DOHH2 (cell line): ENCODE measurements at regions not wholly inside any gene's neighbourhood (a gene's known extent, or its start where the extent isn't known, plus 50 kb on each side); places are given as distances from the start of the nearest gene placed in this dataset.

Experiments
- H3F3A ChIP-seq: fragments of 200-600 bp; sonication (generic), shearing (Covaris generic); 2 replicates; pipeline ENCODE4 v1.6.0; 2016; ENCODE audit warnings: antibody characterized with exemption, mild to moderate bottlenecking; ENCODE audit not compliant: control insufficient read depth, insufficient read depth
- H3K27ac ChIP-seq: fragments of 200-600 bp; sonication (generic); 2 replicates; pipeline ENCODE4 v1.5.1; 2014; ENCODE audit warnings: low read depth, mild to moderate bottlenecking, low read length, moderate library complexity
- H3K27me3 ChIP-seq: fragments of 200-600 bp; sonication (generic); 2 replicates; pipeline ENCODE4 v1.6.1; 2014; ENCODE audit warnings: mild to moderate bottlenecking, low read length, mixed read lengths; ENCODE audit not compliant: control insufficient read depth
- H3K36me3 ChIP-seq: fragments of 200-600 bp; sonication (generic); 2 replicates; pipeline ENCODE4 v1.6.1; 2014; ENCODE audit warnings: mild to moderate bottlenecking, low read length, moderate library complexity, mixed read lengths; ENCODE audit not compliant: control insufficient read depth
- H3K4me1 ChIP-seq: fragments of 200-600 bp; sonication (generic); 2 replicates; pipeline ENCODE4 v1.6.1; 2014; ENCODE audit warnings: mild to moderate bottlenecking, low read length, mixed read lengths; ENCODE audit not compliant: control insufficient read depth
- H3K4me2 ChIP-seq: fragments of 200-600 bp; sonication (generic); 2 replicates; pipeline ENCODE4 v1.6.0; 2014; ENCODE audit warnings: mild to moderate bottlenecking, low read length, moderate library complexity
- H3K4me3 ChIP-seq: fragments of 200-600 bp; sonication (generic); 2 replicates; pipeline ENCODE4 v1.5.1; 2014; ENCODE audit warnings: mild to moderate bottlenecking, low read length, mixed read lengths
- H3K79me2 ChIP-seq: fragments of 200-600 bp; sonication (generic); 2 replicates; pipeline ENCODE4 v1.6.1; 2014; ENCODE audit warnings: mild to moderate bottlenecking, low read length, mixed read lengths; ENCODE audit not compliant: control insufficient read depth
- H3K9me2 ChIP-seq: fragments of 200-600 bp; sonication (generic); replicated peaks from 2 replicates; pipeline ENCODE4 v1.6.1; 2014; ENCODE audit warnings: mild to moderate bottlenecking, low read length, mixed read lengths; ENCODE audit not compliant: control insufficient read depth
- H3K9me3 ChIP-seq: fragments of 200-600 bp; sonication (generic); 2 replicates; pipeline ENCODE4 v1.6.1; 2014; ENCODE audit warnings: antibody characterized with exemption, low read length, mixed read lengths; ENCODE audit not compliant: control insufficient read depth, insufficient read depth
- H4K20me1 ChIP-seq: fragments of 200-600 bp; sonication (generic); 2 replicates; pipeline ENCODE4 v1.6.0; 2014; ENCODE audit warnings: low read depth, mild to moderate bottlenecking, antibody characterized with exemption, low read length, moderate library complexity; ENCODE audit not compliant: control insufficient read depth, insufficient read depth
- CTCF ChIP-seq: fragments of 200-600 bp; sonication (generic); IDR thresholded peaks from one replicate; pipeline ENCODE4 v1.5.1; 2014; ENCODE audit warnings: antibody characterized with exemption, mild to moderate bottlenecking, low read depth, low read length; ENCODE audit not compliant: poor library complexity, severe bottlenecking
- EZH2phosphoT487 ChIP-seq: fragments of 200-600 bp; sonication (generic); IDR thresholded peaks from 2 replicates; pipeline ENCODE4 v1.6.1; 2017; ENCODE audit warnings: borderline replicate concordance, mild to moderate bottlenecking, antibody characterized with exemption, low read length, moderate library complexity, mixed read lengths

GRCh38 chr3:41050144-41050543 lies 149.2 kb upstream of the CTNNB1 start:
- Histone ChIP-seq H4K20me1 (no peaks in the 10 kb centered on the region), H3K4me3 (no peak overlapping the region), H3K27me3 (no peaks in the 10 kb centered on the region), H3K9me2 (no peaks in the 10 kb centered on the region), H3F3A (no peaks in the 10 kb centered on the region), H3K79me2 (no peaks in the 10 kb centered on the region), H3K4me1 (no peaks in the 10 kb centered on the region), H3K27ac (no peak overlapping the region), H3K36me3 (no peaks in the 10 kb centered on the region), H3K9me3 (no peaks in the 10 kb centered on the region), H3K4me2 (no peak overlapping the region)
- no peak for TF ChIP-seq EZH2phosphoT487
- TF ChIP-seq CTCF = no peak

GRCh38 chr3:41053220-41053619 lies 146.1 kb upstream of the CTNNB1 start:
- H3K27ac ChIP-seq = no peak overlapping the region
- no peaks in the 10 kb centered on the region for H3K9me2 ChIP-seq
- H3K9me3 ChIP-seq = no peaks in the 10 kb centered on the region
- H3K4me2 ChIP-seq = no peak overlapping the region
- H3K4me3 ChIP-seq = no peak overlapping the region
- no peaks in the 10 kb centered on the region for H3K36me3 ChIP-seq
- H3F3A ChIP-seq = no peaks in the 10 kb centered on the region
- H4K20me1 ChIP-seq = no peaks in the 10 kb centered on the region
- TF ChIP-seq CTCF (no peak), EZH2phosphoT487 (no peak)
- H3K79me2 ChIP-seq = no peaks in the 10 kb centered on the region
- H3K4me1 ChIP-seq = no peaks in the 10 kb centered on the region
- H3K27me3 ChIP-seq = no peaks in the 10 kb centered on the region

- Histone ChIP-seq H4K20me1 (no peaks in the 10 kb centered on the region), H3K9me2 (no peaks in the 10 kb centered on the region), H3F3A (no peaks in the 10 kb centered on the region), H3K4me3 (no peak overlapping the region), H3K9me3 (no peaks in the 10 kb centered on the region), H3K27me3 (no peaks in the 10 kb centered on the region), H3K27ac (no peak overlapping the region), H3K4me1 (no peaks in the 10 kb centered on the region), H3K4me2 (no peak overlapping the region), H3K36me3 (no peaks in the 10 kb centered on the region), H3K79me2 (no peaks in the 10 kb centered on the region)
- TF ChIP-seq EZH2phosphoT487 (no peak), CTCF (no peak)
Measured at GRCh38 chr3:41060106-41060505, 139.2 kb upstream of the CTNNB1 start.

- Histone ChIP-seq H3K79me2 (no peaks in the 10 kb centered on the region), H3K9me3 (no peaks in the 10 kb centered on the region), H3K27ac (no peak overlapping the region), H3K9me2 (no peaks in the 10 kb centered on the region), H3K4me1 (no peaks in the 10 kb centered on the region), H3K4me2 (no peak overlapping the region), H4K20me1 (no peaks in the 10 kb centered on the region), H3K36me3 (no peaks in the 10 kb centered on the region), H3K27me3 (no peaks in the 10 kb centered on the region), H3F3A (no peaks in the 10 kb centered on the region), H3K4me3 (no peak overlapping the region)
- TF ChIP-seq CTCF (no peak), EZH2phosphoT487 (no peak)
Measured at GRCh38 chr3:41064070-41064469, 135.2 kb upstream of the CTNNB1 start.
